HG03097 (cell line): ENCODE measurements at regions not wholly inside any gene's neighbourhood (a gene's known extent, or its start where the extent isn't known, plus 50 kb on each side); places are given as distances from the start of the nearest gene placed in this dataset.

ENCODE experiments used
- ATAC-seq: cut with Tn5 transposase; IDR thresholded peaks from one replicate; pipeline ENCODE4 v1.9.1; 2021; ENCODE audit not compliant: unreplicated experiment, low FRiP score

GRCh38 chr4:186018261-186018660 is 50.7 kb upstream of the TLR3 start:
- no peak for ATAC-seq

GRCh38 chr4:186018784-186019183 is 50.2 kb upstream of the TLR3 start:
- ATAC-seq, result no peak
